OCI-LY1 (cell line): ENCODE measurements at regions not wholly inside any gene's neighbourhood (a gene's known extent, or its start where the extent isn't known, plus 50 kb on each side); places are given as distances from the start of the nearest gene placed in this dataset.

Experiments used
- EZH2 ChIP-seq: fragments of 200-600 bp; sonication (generic), shearing (Covaris generic); IDR thresholded peaks from 2 replicates; pipeline ENCODE4 v1.8.0; 2017; ENCODE audit warnings: borderline replicate concordance, mixed run types, mild to moderate bottlenecking, antibody characterized with exemption, low read length, moderate library complexity, mixed read lengths
- TF ChIP-seq, protein P1 (sequence below): fragments of 200-600 bp; sonication (generic), shearing (Covaris generic); IDR thresholded peaks from 2 replicates; pipeline ENCODE4 v1.5.1; 2017; ENCODE audit warnings: mild to moderate bottlenecking, antibody characterized with exemption, low read length, moderate library complexity, mixed read lengths

GRCh38 chr16:29124828-29125227 lies 140.0 kb downstream of the LAT start:
- no peak for TF ChIP-seq EZH2
- TF ChIP-seq, protein P1, sequence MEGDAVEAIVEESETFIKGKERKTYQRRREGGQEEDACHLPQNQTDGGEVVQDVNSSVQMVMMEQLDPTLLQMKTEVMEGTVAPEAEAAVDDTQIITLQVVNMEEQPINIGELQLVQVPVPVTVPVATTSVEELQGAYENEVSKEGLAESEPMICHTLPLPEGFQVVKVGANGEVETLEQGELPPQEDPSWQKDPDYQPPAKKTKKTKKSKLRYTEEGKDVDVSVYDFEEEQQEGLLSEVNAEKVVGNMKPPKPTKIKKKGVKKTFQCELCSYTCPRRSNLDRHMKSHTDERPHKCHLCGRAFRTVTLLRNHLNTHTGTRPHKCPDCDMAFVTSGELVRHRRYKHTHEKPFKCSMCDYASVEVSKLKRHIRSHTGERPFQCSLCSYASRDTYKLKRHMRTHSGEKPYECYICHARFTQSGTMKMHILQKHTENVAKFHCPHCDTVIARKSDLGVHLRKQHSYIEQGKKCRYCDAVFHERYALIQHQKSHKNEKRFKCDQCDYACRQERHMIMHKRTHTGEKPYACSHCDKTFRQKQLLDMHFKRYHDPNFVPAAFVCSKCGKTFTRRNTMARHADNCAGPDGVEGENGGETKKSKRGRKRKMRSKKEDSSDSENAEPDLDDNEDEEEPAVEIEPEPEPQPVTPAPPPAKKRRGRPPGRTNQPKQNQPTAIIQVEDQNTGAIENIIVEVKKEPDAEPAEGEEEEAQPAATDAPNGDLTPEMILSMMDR = no peak
